ENCODE measurements at regions not wholly inside any gene's neighbourhood (a gene's known extent, or its start where the extent isn't known, plus 50 kb on each side); places are given as distances from the start of the nearest gene placed in this dataset.

DNA sequence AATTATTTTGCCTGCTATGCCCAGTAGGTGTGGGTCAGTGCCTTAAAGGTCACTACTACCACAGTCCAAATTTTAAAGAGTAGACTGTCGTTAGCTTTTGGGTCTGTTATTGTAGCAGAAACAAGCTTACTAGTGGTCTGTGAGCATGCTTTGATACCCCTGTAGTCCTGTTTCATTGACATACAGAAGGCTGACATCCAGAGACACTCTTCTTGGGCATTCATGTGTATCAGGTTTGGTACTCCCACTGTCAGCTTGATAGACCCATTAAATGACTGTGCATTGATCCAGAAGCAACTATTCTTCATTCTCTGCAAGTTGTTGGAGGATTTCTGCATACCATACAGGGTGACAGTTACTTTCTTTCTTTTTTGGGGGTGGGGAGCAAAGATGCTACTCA, 884.4 kb upstream of the CELF2 start:
- TF ChIP-seq, protein P1, sequence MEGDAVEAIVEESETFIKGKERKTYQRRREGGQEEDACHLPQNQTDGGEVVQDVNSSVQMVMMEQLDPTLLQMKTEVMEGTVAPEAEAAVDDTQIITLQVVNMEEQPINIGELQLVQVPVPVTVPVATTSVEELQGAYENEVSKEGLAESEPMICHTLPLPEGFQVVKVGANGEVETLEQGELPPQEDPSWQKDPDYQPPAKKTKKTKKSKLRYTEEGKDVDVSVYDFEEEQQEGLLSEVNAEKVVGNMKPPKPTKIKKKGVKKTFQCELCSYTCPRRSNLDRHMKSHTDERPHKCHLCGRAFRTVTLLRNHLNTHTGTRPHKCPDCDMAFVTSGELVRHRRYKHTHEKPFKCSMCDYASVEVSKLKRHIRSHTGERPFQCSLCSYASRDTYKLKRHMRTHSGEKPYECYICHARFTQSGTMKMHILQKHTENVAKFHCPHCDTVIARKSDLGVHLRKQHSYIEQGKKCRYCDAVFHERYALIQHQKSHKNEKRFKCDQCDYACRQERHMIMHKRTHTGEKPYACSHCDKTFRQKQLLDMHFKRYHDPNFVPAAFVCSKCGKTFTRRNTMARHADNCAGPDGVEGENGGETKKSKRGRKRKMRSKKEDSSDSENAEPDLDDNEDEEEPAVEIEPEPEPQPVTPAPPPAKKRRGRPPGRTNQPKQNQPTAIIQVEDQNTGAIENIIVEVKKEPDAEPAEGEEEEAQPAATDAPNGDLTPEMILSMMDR (IDR thresholded peaks at IDR 0.05 in 2 of 3, conservative IDR thresholded peaks at IDR 0.05 in 1 of 3; ENCODE audit: control insufficient read depth in 2 of 3, extremely low read depth in 1 of 3, insufficient read depth in 1 of 3, low read depth in 3 of 3, low read length in 3 of 3) = no peak
- TF ChIP-seq CEBPB (IDR thresholded peaks at IDR 0.05; ENCODE audit: borderline replicate concordance in 1 of 2, low read depth in 2 of 2, low read length in 2 of 2) (no peak), EED (IDR thresholded peaks at IDR 0.05; ENCODE audit: low read depth) (no peak), POLR2A (IDR thresholded peaks at IDR 0.05; ENCODE audit: low read depth, low read length) (no peak), RAD21 (IDR thresholded peaks at IDR 0.05; ENCODE audit: insufficient read depth, low read depth, low read length) (no peak), BCL11A (IDR thresholded peaks at IDR 0.05; ENCODE audit: low read depth, low read length) (no peak), POLR2AphosphoS5 (IDR thresholded peaks at IDR 0.05; ENCODE audit: low read length) (no peak), FOS (IDR thresholded peaks at IDR 0.05; ENCODE audit: borderline replicate concordance, extremely low read depth, insufficient read length) (no peak), TAF1 (IDR thresholded peaks at IDR 0.05; ENCODE audit: borderline replicate concordance, low read depth, low read length) (no peak)
